ENCODE measurements at regions not wholly inside any gene's neighbourhood (a gene's known extent, or its start where the extent isn't known, plus 50 kb on each side); places are given as distances from the start of the nearest gene placed in this dataset.
"Not testable (repeated sequence)": the region's sequence is repeated elsewhere in the genome, so short reads cannot be mapped to it uniquely, and the experiment has no call there.

GRCh38 chr3:78101384-78101783 lies 1061.5 kb downstream of the ROBO2 start:
- no peak overlapping the region for H3K4me3 Mint-ChIP-seq
- no peaks in the 10 kb centered on the region for H3K36me3 Mint-ChIP-seq (ENCODE audit: low read depth)
- H3K9me3 Mint-ChIP-seq, result no peaks in the 10 kb centered on the region
- TF ChIP-seq, protein P1, sequence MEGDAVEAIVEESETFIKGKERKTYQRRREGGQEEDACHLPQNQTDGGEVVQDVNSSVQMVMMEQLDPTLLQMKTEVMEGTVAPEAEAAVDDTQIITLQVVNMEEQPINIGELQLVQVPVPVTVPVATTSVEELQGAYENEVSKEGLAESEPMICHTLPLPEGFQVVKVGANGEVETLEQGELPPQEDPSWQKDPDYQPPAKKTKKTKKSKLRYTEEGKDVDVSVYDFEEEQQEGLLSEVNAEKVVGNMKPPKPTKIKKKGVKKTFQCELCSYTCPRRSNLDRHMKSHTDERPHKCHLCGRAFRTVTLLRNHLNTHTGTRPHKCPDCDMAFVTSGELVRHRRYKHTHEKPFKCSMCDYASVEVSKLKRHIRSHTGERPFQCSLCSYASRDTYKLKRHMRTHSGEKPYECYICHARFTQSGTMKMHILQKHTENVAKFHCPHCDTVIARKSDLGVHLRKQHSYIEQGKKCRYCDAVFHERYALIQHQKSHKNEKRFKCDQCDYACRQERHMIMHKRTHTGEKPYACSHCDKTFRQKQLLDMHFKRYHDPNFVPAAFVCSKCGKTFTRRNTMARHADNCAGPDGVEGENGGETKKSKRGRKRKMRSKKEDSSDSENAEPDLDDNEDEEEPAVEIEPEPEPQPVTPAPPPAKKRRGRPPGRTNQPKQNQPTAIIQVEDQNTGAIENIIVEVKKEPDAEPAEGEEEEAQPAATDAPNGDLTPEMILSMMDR (conservative IDR thresholded peaks at IDR 0.05), result no peak
- H3K27ac Mint-ChIP-seq (ENCODE audit: unreplicated experiment), result no peak overlapping the region
- no peaks in the 10 kb centered on the region for H3K4me1 Mint-ChIP-seq
- DNase-seq (ENCODE audit: low read depth, low spot score), result no peak
- no peaks in the 10 kb centered on the region for H3K27me3 Mint-ChIP-seq (ENCODE audit: low read depth)

- not testable (repeated sequence) for H3K4me3 Mint-ChIP-seq; H3K36me3 Mint-ChIP-seq (ENCODE audit: low read depth); H3K27ac Mint-ChIP-seq (ENCODE audit: unreplicated experiment)
These were observed 1068.5 kb downstream of the ROBO2 start for GRCh38 chr3:78108269-78108961.

GRCh38 chr3:78112291-78113010 lies 1072.6 kb downstream of the ROBO2 start:
- no peaks in the 10 kb centered on the region for H3K9me3 Mint-ChIP-seq
- H3K4me1 Mint-ChIP-seq, result peaks cover 33% of the 10 kb centered on the region
- H3K4me3 Mint-ChIP-seq, result no peak overlapping the region
- H3K27ac Mint-ChIP-seq (ENCODE audit: unreplicated experiment), result no peak overlapping the region
- TF ChIP-seq, protein P1 (conservative IDR thresholded peaks at IDR 0.05), result no peak
- H3K36me3 Mint-ChIP-seq (ENCODE audit: low read depth), result no peaks in the 10 kb centered on the region
- no peak for DNase-seq (ENCODE audit: low read depth, low spot score)
- no peaks in the 10 kb centered on the region for H3K27me3 Mint-ChIP-seq (ENCODE audit: low read depth)

More at GRCh38 chr3:78108269-78108961, 1068.5 kb downstream of the ROBO2 start:
- H3K27me3 Mint-ChIP-seq (ENCODE audit: low read depth); DNase-seq (ENCODE audit: low read depth, low spot score); H3K9me3 Mint-ChIP-seq: not testable (repeated sequence)
- H3K4me1 Mint-ChIP-seq, result peaks cover 33% of the 10 kb centered on the region

DNA sequence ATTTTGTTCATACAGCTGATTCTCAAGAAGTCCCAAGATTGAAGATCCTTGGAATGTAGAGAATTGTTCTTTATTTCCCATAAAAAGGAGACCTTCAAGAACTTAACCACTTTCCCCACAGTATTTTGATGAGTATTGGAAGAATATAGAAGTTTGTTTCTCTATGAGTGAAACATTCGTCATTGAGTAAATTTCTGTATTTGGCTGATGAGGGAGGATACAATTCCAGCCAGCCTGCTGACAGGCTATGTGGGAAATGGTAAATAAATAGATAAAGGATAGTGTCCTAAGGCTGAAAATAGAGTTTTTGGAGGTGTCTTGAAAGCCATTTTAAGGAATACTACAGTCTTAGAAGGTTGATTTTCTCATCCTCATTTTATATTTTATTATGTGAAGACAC lies 1076.1 kb downstream of the ROBO2 start:
- Mint-ChIP-seq H3K27ac (ENCODE audit: unreplicated experiment) (no peak overlapping the region), H3K4me1 (peaks cover 22% of the 10 kb centered on the region), H3K36me3 (ENCODE audit: low read depth) (no peaks in the 10 kb centered on the region)

GRCh38 chr3:78116874-78117273 lies 1077.0 kb downstream of the ROBO2 start:
- TF ChIP-seq, protein P1 (conservative IDR thresholded peaks at IDR 0.05), result no peak
- H3K4me1 Mint-ChIP-seq, result peaks cover 14% of the 10 kb centered on the region
- H3K4me3 Mint-ChIP-seq, result no peak overlapping the region
- no peaks in the 10 kb centered on the region for H3K27me3 Mint-ChIP-seq (ENCODE audit: low read depth)
- no peak for DNase-seq (ENCODE audit: low read depth, low spot score)
- no peak overlapping the region for H3K27ac Mint-ChIP-seq (ENCODE audit: unreplicated experiment)
- no peaks in the 10 kb centered on the region for H3K36me3 Mint-ChIP-seq (ENCODE audit: low read depth)
- H3K9me3 Mint-ChIP-seq, result no peaks in the 10 kb centered on the region

More for the DNA sequence above, 1076.1 kb downstream of the ROBO2 start:
- H3K4me3 Mint-ChIP-seq, result no peak overlapping the region
- TF ChIP-seq, protein P1 (conservative IDR thresholded peaks at IDR 0.05), result no peak
- DNase-seq (ENCODE audit: low read depth, low spot score), result no peak
- H3K27me3 Mint-ChIP-seq (ENCODE audit: low read depth), result no peaks in the 10 kb centered on the region
- no peaks in the 10 kb centered on the region for H3K9me3 Mint-ChIP-seq

DNA sequence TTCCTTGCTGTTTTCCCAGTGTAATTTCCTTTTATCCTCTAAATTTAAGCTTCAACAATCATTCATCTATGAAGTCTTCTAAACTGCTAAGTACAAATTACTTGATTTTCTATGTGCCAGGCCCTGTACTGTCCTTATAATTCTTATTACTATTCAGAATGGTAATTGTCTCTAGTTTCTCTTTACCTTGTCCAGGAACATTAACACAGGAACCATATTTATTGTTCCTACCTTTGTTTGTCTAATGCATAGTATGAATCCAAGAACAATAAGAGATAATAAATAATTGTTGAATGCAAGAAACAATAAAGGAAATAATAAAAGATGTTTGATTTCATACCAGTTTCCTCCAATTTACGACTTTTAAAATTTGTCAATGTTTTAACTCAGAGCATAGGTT lies 1083.2 kb downstream of the ROBO2 start:
- no peaks in the 10 kb centered on the region for H3K36me3 Mint-ChIP-seq (ENCODE audit: low read depth)
- peaks cover 12% of the 10 kb centered on the region for H3K9me3 Mint-ChIP-seq
- DNase-seq (ENCODE audit: low read depth, low spot score), result no peak
- H3K4me1 Mint-ChIP-seq, result no peaks in the 10 kb centered on the region
- no peak overlapping the region for H3K27ac Mint-ChIP-seq (ENCODE audit: unreplicated experiment)
- TF ChIP-seq, protein P1 (conservative IDR thresholded peaks at IDR 0.05), result no peak
- H3K4me3 Mint-ChIP-seq, result no peak overlapping the region
- H3K27me3 Mint-ChIP-seq (ENCODE audit: low read depth), result no peaks in the 10 kb centered on the region

Data from neural crest cell (in vitro differentiated cells).